ENCODE measurements at regions not wholly inside any gene's neighbourhood (a gene's known extent, or its start where the extent isn't known, plus 50 kb on each side); places are given as distances from the start of the nearest gene placed in this dataset.

DNA sequence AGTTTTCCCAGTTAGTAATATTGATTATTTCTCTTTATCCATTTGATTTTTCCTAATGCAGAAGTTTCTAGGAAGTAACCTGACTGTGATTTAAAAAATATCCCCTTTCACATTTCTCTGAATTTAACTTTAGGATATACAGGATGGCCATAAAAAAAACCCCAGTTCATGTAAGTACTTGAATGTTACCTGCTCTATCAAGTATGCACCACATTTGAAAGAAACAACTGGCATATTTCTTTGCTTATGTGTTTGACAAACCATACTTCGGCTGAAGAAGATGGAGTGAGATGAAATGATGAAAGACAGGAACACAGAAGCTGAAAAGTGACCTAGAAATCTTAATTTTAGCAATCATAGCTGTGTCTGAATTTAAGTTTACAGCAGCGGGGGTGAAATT, 374.0 kb upstream of the NOX3 start:
- Histone ChIP-seq H4K8ac (ENCODE audit: low read length) (no peak overlapping the region), H3K4me2 (ENCODE audit: low read length, poor library complexity, severe bottlenecking) (no peak overlapping the region), H3K4me3 (ENCODE audit: insufficient read depth in 1 of 2, low read depth in 1 of 2, low read length in 2 of 2) (no peak overlapping the region), H2AK5ac (ENCODE audit: low read length, severe bottlenecking) (no peak overlapping the region), H3K9me3 (ENCODE audit: control insufficient read depth, low read length) (no peaks in the 10 kb centered on the region), H3K14ac (ENCODE audit: low read length in 2 of 2) (no peak overlapping the region), H4K91ac (ENCODE audit: low read length) (no peak overlapping the region), H3K9ac (ENCODE audit: low read length) (no peak overlapping the region), H3K79me1 (replicated peaks; ENCODE audit: low read length, poor library complexity, severe bottlenecking) (no peaks in the 10 kb centered on the region), H2BK15ac (ENCODE audit: low read depth, poor library complexity, severe bottlenecking) (no peak overlapping the region), H2BK120ac (ENCODE audit: low read depth, low read length) (no peak overlapping the region), H3K27me3 (ENCODE audit: control insufficient read depth in 1 of 2, insufficient read depth in 1 of 2, low read length in 2 of 2) (no peaks in the 10 kb centered on the region), H3K18ac (ENCODE audit: low read depth in 1 of 2, low read length in 2 of 2) (no peak overlapping the region), H3K4ac (ENCODE audit: low read depth in 1 of 2, low read length in 2 of 2) (no peak overlapping the region), H2BK12ac (ENCODE audit: low read length in 2 of 2) (no peak overlapping the region), H3K27ac (ENCODE audit: low read length, poor library complexity, severe bottlenecking) (no peak overlapping the region), H2AFZ (ENCODE audit: low read depth, low read length) (no peak overlapping the region), H3K36me3 (ENCODE audit: control insufficient read depth in 1 of 2, insufficient read depth in 2 of 2, low read depth in 1 of 2, low read length in 2 of 2) (no peaks in the 10 kb centered on the region), H3K23ac (ENCODE audit: low read length in 2 of 2) (no peak overlapping the region), H2BK5ac (ENCODE audit: low read depth, low read length, poor library complexity, severe bottlenecking) (no peak overlapping the region), H3K4me1 (ENCODE audit: control insufficient read depth, insufficient read depth, low read depth, low read length) (peaks cover 1% of the 10 kb centered on the region)
- no peak for DNase-seq
- 82% methylated on average over 2 of the region's 2 CpGs for WGBS

DNA sequence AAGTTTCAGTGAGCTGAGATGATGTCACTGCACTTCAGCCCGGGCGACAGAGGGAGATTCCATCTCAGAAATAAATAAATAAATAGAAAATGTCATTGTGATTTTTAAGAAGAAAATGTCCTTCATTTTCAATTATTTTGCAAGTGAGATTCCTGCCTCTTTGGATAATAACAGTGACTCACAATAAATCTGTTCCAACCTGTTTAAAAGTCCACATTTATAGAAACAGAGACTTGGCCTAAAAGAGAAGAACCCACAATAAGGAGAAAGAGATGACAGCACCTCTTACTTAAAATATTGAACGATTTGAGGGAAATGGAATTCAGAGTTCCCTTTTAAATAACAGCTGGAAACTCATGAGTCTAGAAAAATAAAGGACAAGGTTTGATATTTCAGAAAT, 373.4 kb upstream of the NOX3 start:
- no peak overlapping the region for H3K23ac ChIP-seq (ENCODE audit: low read length in 2 of 2)
- no peaks in the 10 kb centered on the region for H3K27me3 ChIP-seq (ENCODE audit: control insufficient read depth in 1 of 2, insufficient read depth in 1 of 2, low read length in 2 of 2)
- H3K36me3 ChIP-seq (ENCODE audit: control insufficient read depth in 1 of 2, insufficient read depth in 2 of 2, low read depth in 1 of 2, low read length in 2 of 2): no peaks in the 10 kb centered on the region
- no peak overlapping the region for H3K4me3 ChIP-seq (ENCODE audit: insufficient read depth in 1 of 2, low read depth in 1 of 2, low read length in 2 of 2)
- DNase-seq: no peak
- no peak overlapping the region for H2BK12ac ChIP-seq (ENCODE audit: low read length in 2 of 2)
- H3K79me1 ChIP-seq (replicated peaks; ENCODE audit: low read length, poor library complexity, severe bottlenecking): no peaks in the 10 kb centered on the region
- H4K91ac ChIP-seq (ENCODE audit: low read length): no peak overlapping the region
- no peak overlapping the region for H3K4me2 ChIP-seq (ENCODE audit: low read length, poor library complexity, severe bottlenecking)
- H3K18ac ChIP-seq (ENCODE audit: low read depth in 1 of 2, low read length in 2 of 2): no peak overlapping the region
- no peaks in the 10 kb centered on the region for H3K9me3 ChIP-seq (ENCODE audit: control insufficient read depth, low read length)
- H3K14ac ChIP-seq (ENCODE audit: low read length in 2 of 2): no peak overlapping the region
- no peak overlapping the region for H4K8ac ChIP-seq (ENCODE audit: low read length)
- no peak overlapping the region for H2AFZ ChIP-seq (ENCODE audit: low read depth, low read length)
- H3K9ac ChIP-seq (ENCODE audit: low read length): no peak overlapping the region
- no peak overlapping the region for H3K4ac ChIP-seq (ENCODE audit: low read depth in 1 of 2, low read length in 2 of 2)
- H3K4me1 ChIP-seq (ENCODE audit: control insufficient read depth, insufficient read depth, low read depth, low read length): peaks cover 1% of the 10 kb centered on the region
- H2AK5ac ChIP-seq (ENCODE audit: low read length, severe bottlenecking): no peak overlapping the region
- no peak overlapping the region for H2BK5ac ChIP-seq (ENCODE audit: low read depth, low read length, poor library complexity, severe bottlenecking)
- no peak overlapping the region for H2BK120ac ChIP-seq (ENCODE audit: low read depth, low read length)
- no peak overlapping the region for H3K27ac ChIP-seq (ENCODE audit: low read length, poor library complexity, severe bottlenecking)
- no CpG with 5 or more reads among the region's 3 CpGs for WGBS
- no peak overlapping the region for H2BK15ac ChIP-seq (ENCODE audit: low read depth, poor library complexity, severe bottlenecking)

DNA sequence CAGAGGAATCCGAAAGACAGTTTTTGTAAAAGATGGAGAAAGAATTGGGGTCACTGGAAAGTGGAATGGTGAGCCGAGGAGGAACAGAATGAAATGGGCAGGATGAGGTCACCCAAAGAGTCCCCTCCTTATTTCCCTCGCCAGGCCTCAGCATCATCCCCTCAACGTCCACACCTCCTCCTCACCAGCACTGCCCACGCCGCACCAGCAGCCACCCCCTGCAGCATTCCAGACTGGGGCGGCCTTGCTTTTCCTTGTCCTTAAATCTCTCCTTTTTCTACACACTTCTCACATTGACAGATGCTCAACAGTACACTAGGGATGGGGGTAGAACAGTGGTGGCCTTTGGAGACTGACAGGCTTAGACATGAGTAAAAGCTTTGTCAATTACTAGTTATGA, 363.1 kb upstream of the NOX3 start:
- Histone ChIP-seq H2AFZ (ENCODE audit: low read depth, low read length) (no peak overlapping the region), H3K4me3 (ENCODE audit: insufficient read depth in 1 of 2, low read depth in 1 of 2, low read length in 2 of 2) (no peak overlapping the region), H2BK15ac (ENCODE audit: low read depth, poor library complexity, severe bottlenecking) (no peak overlapping the region), H3K79me1 (replicated peaks; ENCODE audit: low read length, poor library complexity, severe bottlenecking) (no peaks in the 10 kb centered on the region), H2AK5ac (ENCODE audit: low read length, severe bottlenecking) (no peak overlapping the region), H4K91ac (ENCODE audit: low read length) (no peak overlapping the region), H3K18ac (ENCODE audit: low read depth in 1 of 2, low read length in 2 of 2) (no peak overlapping the region), H4K8ac (ENCODE audit: low read length) (peak overlapping the region; percentile 19), H3K4me1 (ENCODE audit: control insufficient read depth, insufficient read depth, low read depth, low read length) (no peaks in the 10 kb centered on the region), H2BK12ac (ENCODE audit: low read length in 2 of 2) (no peak overlapping the region), H3K9me3 (ENCODE audit: control insufficient read depth, low read length) (peaks cover 9% of the 10 kb centered on the region), H3K9ac (ENCODE audit: low read length) (no peak overlapping the region), H3K36me3 (ENCODE audit: control insufficient read depth in 1 of 2, insufficient read depth in 2 of 2, low read depth in 1 of 2, low read length in 2 of 2) (no peaks in the 10 kb centered on the region), H3K23ac (ENCODE audit: low read length in 2 of 2) (no peak overlapping the region), H3K14ac (ENCODE audit: low read length in 2 of 2) (no peak overlapping the region), H3K27me3 (ENCODE audit: control insufficient read depth in 1 of 2, insufficient read depth in 1 of 2, low read length in 2 of 2) (no peaks in the 10 kb centered on the region), H2BK5ac (ENCODE audit: low read depth, low read length, poor library complexity, severe bottlenecking) (no peak overlapping the region), H2BK120ac (ENCODE audit: low read depth, low read length) (no peak overlapping the region), H3K27ac (ENCODE audit: low read length, poor library complexity, severe bottlenecking) (no peak overlapping the region), H3K4me2 (ENCODE audit: low read length, poor library complexity, severe bottlenecking) (no peak overlapping the region), H3K4ac (ENCODE audit: low read depth in 1 of 2, low read length in 2 of 2) (no peak overlapping the region)
- WGBS: 92% methylated on average over 6 of the region's 7 CpGs
- DNase-seq: no peak

DNA sequence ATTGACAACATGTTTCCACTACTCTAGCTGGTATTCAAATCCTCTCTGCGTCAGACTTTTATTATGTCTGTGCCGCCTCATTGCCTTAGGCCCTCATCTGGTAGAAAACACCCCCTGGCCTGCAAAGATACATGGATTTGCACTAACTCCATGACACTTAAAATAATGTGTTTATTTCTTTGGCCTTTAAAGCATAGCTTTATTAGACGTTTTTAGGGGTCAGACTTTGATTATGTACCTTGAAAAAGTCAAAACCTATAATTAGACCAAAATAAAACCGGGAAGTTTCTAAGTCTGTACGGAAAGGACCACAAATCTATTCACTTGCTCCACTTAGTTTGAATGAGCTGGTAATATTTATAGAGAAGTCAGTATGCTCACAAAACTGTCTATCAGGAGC, 357.9 kb upstream of the NOX3 start:
- no peak overlapping the region for H2BK120ac ChIP-seq (ENCODE audit: low read depth, low read length)
- H3K4me2 ChIP-seq (ENCODE audit: low read length, poor library complexity, severe bottlenecking): no peak overlapping the region
- no peak overlapping the region for H3K4me3 ChIP-seq (ENCODE audit: insufficient read depth in 1 of 2, low read depth in 1 of 2, low read length in 2 of 2)
- H4K91ac ChIP-seq (ENCODE audit: low read length): no peak overlapping the region
- no peak overlapping the region for H3K27ac ChIP-seq (ENCODE audit: low read length, poor library complexity, severe bottlenecking)
- H4K8ac ChIP-seq (ENCODE audit: low read length): no peak overlapping the region
- H3K27me3 ChIP-seq (ENCODE audit: control insufficient read depth in 1 of 2, insufficient read depth in 1 of 2, low read length in 2 of 2): no peaks in the 10 kb centered on the region
- no peaks in the 10 kb centered on the region for H3K36me3 ChIP-seq (ENCODE audit: control insufficient read depth in 1 of 2, insufficient read depth in 2 of 2, low read depth in 1 of 2, low read length in 2 of 2)
- no peak overlapping the region for H2BK15ac ChIP-seq (ENCODE audit: low read depth, poor library complexity, severe bottlenecking)
- no peak overlapping the region for H2BK12ac ChIP-seq (ENCODE audit: low read length in 2 of 2)
- no peak overlapping the region for H3K4ac ChIP-seq (ENCODE audit: low read depth in 1 of 2, low read length in 2 of 2)
- H2AFZ ChIP-seq (ENCODE audit: low read depth, low read length): no peak overlapping the region
- no peaks in the 10 kb centered on the region for H3K79me1 ChIP-seq (replicated peaks; ENCODE audit: low read length, poor library complexity, severe bottlenecking)
- DNase-seq: no peak
- WGBS: 95% methylated on average over 2 of the region's 5 CpGs
- peaks cover 16% of the 10 kb centered on the region for H3K9me3 ChIP-seq (ENCODE audit: control insufficient read depth, low read length)
- H3K18ac ChIP-seq (ENCODE audit: low read depth in 1 of 2, low read length in 2 of 2): no peak overlapping the region
- no peak overlapping the region for H2BK5ac ChIP-seq (ENCODE audit: low read depth, low read length, poor library complexity, severe bottlenecking)
- H3K4me1 ChIP-seq (ENCODE audit: control insufficient read depth, insufficient read depth, low read depth, low read length): no peaks in the 10 kb centered on the region
- H3K23ac ChIP-seq (ENCODE audit: low read length in 2 of 2): no peak overlapping the region
- H3K14ac ChIP-seq (ENCODE audit: low read length in 2 of 2): no peak overlapping the region
- no peak overlapping the region for H3K9ac ChIP-seq (ENCODE audit: low read length)
- H2AK5ac ChIP-seq (ENCODE audit: low read length, severe bottlenecking): no peak overlapping the region
